ENCODE measurements at regions not wholly inside any gene's neighbourhood (a gene's known extent, or its start where the extent isn't known, plus 50 kb on each side); places are given as distances from the start of the nearest gene placed in this dataset.

DNA sequence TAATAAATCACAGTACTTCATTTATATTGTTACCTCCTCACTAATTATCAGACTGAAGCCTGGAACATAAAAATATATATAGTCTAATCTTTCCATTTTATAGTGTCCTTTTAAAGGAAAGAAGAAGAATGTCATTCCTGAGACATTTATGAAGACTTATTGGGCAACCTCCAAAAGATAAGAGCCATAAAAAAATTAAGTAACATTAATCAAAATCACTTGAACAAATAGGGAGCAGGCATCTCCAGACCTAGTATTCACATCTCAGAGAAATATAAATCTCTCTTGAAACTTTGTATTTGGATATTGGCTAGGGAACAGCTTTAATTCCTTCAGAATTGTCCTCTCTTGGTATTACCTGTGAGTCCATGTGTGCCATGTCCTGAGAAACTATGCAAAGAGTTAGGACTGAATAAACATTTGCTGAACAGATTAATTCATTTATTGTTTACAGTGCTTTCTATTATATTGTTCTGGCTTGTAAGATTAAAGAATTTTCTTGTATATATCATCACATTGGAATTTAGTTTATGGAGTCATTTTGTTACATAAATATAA, 530.5 kb upstream of the LRRC4C start:
- Histone ChIP-seq H3K4me1 (ENCODE audit: low read depth) (no peaks in the 10 kb centered on the region), H3K27me3 (no peaks in the 10 kb centered on the region), H3K4me3 (no peak overlapping the region), H3K9me3 (ENCODE audit: low read depth) (no peaks in the 10 kb centered on the region), H3K27ac (no peak overlapping the region), H3K36me3 (no peaks in the 10 kb centered on the region)
- DNase-seq (ENCODE audit: low read depth in 1 of 2, low spot score in 1 of 2), result no peak
- TF ChIP-seq, protein P1, sequence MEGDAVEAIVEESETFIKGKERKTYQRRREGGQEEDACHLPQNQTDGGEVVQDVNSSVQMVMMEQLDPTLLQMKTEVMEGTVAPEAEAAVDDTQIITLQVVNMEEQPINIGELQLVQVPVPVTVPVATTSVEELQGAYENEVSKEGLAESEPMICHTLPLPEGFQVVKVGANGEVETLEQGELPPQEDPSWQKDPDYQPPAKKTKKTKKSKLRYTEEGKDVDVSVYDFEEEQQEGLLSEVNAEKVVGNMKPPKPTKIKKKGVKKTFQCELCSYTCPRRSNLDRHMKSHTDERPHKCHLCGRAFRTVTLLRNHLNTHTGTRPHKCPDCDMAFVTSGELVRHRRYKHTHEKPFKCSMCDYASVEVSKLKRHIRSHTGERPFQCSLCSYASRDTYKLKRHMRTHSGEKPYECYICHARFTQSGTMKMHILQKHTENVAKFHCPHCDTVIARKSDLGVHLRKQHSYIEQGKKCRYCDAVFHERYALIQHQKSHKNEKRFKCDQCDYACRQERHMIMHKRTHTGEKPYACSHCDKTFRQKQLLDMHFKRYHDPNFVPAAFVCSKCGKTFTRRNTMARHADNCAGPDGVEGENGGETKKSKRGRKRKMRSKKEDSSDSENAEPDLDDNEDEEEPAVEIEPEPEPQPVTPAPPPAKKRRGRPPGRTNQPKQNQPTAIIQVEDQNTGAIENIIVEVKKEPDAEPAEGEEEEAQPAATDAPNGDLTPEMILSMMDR (IDR thresholded peaks at IDR 0.05; ENCODE audit: low read depth, low read length), result no peak

DNA sequence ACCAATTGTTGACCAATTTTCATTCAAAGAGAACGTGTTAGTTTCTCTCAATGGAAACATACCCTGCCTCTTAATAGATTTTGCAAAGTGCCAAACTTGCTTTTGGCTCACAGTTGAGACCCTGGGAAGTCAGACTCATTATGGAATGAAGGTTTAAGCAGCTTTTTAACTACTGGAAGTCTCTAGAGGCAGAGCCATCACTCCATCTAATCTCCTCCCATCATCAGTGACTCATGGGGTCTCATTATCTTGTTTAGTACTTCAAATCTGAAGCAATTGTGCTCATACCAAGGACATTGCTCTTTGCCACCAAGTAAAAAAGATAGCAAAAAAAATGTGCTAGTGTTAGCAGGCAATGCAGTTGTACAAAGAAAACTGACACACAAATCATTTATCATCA, 537.1 kb upstream of the LRRC4C start:
- Histone ChIP-seq H3K36me3 (no peaks in the 10 kb centered on the region), H3K4me3 (no peak overlapping the region), H3K27ac (no peak overlapping the region), H3K4me1 (ENCODE audit: low read depth) (no peaks in the 10 kb centered on the region), H3K27me3 (no peaks in the 10 kb centered on the region), H3K9me3 (ENCODE audit: low read depth) (no peaks in the 10 kb centered on the region)
- no peak for DNase-seq (ENCODE audit: low read depth in 1 of 2, low spot score in 1 of 2)
- TF ChIP-seq, protein P1 (IDR thresholded peaks at IDR 0.05; ENCODE audit: low read depth, low read length), result no peak

DNA sequence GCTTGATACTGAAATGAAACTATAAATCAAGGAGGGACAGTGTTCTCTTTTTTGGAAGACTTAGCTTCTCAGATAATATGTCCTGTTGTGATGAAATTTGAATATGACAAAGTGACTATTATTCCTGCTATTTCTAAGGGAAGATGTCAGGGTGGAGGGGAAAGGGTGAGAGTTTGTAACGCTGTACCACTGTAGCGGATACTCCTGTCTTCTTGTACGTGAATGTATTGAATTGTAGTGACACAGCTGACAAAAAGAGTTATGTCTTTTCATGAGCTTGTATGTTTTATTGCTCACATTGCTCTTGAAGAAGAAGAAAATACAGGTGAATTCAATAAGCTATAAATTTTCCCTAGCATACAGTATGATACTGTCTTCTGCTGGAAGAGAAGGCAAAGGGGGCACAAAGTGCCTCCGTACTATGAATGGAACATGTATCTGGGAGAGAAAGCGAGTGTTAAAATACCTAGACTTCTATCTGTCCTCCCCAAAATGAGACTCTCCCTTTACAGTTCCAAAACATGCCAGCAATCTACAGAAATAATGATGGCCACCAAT, 538.5 kb upstream of the LRRC4C start:
- Histone ChIP-seq H3K4me1 (ENCODE audit: low read depth) (no peaks in the 10 kb centered on the region), H3K27ac (no peak overlapping the region), H3K27me3 (no peaks in the 10 kb centered on the region), H3K36me3 (no peaks in the 10 kb centered on the region), H3K4me3 (no peak overlapping the region), H3K9me3 (ENCODE audit: low read depth) (no peaks in the 10 kb centered on the region)
- DNase-seq (ENCODE audit: low read depth in 1 of 2, low spot score in 1 of 2), result no peak
- TF ChIP-seq, protein P1 (IDR thresholded peaks at IDR 0.05; ENCODE audit: low read depth, low read length), result no peak

DNA sequence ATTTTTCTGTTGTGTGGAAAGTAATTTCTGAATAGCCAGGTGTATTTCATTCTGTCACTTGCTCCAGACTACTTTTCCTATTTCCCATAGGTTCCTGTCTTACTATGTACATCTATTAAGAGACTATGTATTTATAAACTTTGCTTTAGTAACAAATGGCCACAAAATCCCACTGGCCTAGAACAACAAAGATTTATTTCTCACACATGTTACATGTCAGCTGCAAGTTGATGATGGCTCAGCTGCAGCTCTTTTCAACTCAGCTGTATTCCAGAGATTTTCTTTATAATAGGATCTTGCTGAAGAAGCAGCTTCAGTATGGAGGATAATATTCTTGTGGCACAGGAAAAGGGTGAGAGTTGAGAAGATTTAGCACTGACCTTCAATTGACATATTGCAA, 539.6 kb upstream of the LRRC4C start:
- no peaks in the 10 kb centered on the region for H3K4me1 ChIP-seq (ENCODE audit: low read depth)
- no peak overlapping the region for H3K4me3 ChIP-seq
- no peak for DNase-seq (ENCODE audit: low read depth in 1 of 2, low spot score in 1 of 2)
- no peak overlapping the region for H3K27ac ChIP-seq
- no peaks in the 10 kb centered on the region for H3K9me3 ChIP-seq (ENCODE audit: low read depth)
- TF ChIP-seq, protein P1 (IDR thresholded peaks at IDR 0.05; ENCODE audit: low read depth, low read length), result no peak
- no peaks in the 10 kb centered on the region for H3K36me3 ChIP-seq
- no peaks in the 10 kb centered on the region for H3K27me3 ChIP-seq

DNA sequence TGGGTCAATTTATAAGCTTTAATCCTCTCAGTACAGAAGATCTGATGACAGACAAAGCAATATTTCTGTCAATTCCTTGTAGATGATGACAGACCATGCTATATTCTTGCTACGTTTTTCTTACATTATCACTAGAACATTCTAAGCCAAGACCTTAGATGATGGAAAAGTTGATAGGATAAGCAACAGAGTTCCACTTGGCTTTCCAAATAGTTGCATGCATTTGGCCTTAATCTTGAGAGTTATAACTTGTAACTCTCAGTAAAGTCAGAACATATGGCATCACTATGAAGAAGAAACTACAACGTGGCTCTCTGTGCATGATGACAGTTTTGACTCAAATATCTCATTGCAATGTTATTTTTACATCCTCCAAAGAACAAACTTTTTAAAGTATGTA, 544.3 kb upstream of the LRRC4C start:
- Histone ChIP-seq H3K4me3 (no peak overlapping the region), H3K36me3 (no peaks in the 10 kb centered on the region), H3K27ac (no peak overlapping the region), H3K9me3 (ENCODE audit: low read depth) (no peaks in the 10 kb centered on the region), H3K27me3 (no peaks in the 10 kb centered on the region), H3K4me1 (ENCODE audit: low read depth) (no peaks in the 10 kb centered on the region)
- no peak for DNase-seq (ENCODE audit: low read depth in 1 of 2, low spot score in 1 of 2)
- TF ChIP-seq, protein P1 (IDR thresholded peaks at IDR 0.05; ENCODE audit: low read depth, low read length), result no peak

All from cardiac muscle cell (in vitro differentiated cells and primary cell).